ENCODE measurements at regions not wholly inside any gene's neighbourhood (a gene's known extent, or its start where the extent isn't known, plus 50 kb on each side); places are given as distances from the start of the nearest gene placed in this dataset.

- TF ChIP-seq CTCF (optimal IDR thresholded peaks at IDR 0.05 in 1 of 3, IDR thresholded peaks at IDR 0.05 in 1 of 3, conservative IDR thresholded peaks at IDR 0.05 in 1 of 3; ENCODE audit: extremely low read depth in 1 of 3, insufficient read depth in 2 of 3, low read length in 3 of 3) (no peak), EZH2 (IDR thresholded peaks at IDR 0.05; ENCODE audit: low read length) (no peak)
These were observed 184.7 kb upstream of the ANK3 start for GRCh38 chr10:60574388-60574787.
